ENCODE measurements at regions not wholly inside any gene's neighbourhood (a gene's known extent, or its start where the extent isn't known, plus 50 kb on each side); places are given as distances from the start of the nearest gene placed in this dataset.

DNA sequence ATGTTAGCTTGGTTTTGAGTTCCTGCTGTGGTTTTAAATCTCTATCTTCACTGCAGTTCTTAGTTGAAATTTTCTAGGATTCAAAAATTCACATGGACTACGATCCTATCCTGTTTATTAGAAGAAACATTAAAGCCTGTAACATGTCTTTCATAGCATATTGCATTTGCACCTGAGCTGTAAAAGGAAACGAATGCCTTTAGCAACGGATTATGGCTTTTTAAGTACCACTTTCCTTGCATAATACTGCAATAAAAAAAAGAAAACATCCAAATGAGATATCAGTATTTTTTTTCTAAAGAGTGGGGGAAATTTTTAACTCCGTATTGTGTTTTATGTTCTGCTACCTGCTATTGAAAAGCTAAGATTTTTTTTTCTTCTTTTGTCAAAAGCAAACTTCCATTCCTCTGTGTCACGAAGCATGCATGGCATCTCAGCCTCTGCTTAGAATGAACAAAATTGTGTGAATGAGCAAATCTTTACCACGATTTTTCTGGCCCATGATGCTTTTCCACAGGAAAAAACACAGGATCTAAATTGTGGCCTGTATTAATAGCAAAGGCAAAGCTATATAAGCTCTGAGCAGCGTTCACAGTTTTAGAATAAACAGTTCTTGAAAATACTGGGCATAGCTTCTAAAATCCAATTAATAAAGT lies 110.0 kb upstream of the CDIN1 start:
- no peak for TF ChIP-seq CTCF (IDR thresholded peaks at IDR 0.05)
- FAIRE-seq (no peak), DNase-seq (no peak), ATAC-seq (no peak)
- H3K4me3 ChIP-seq = no peak overlapping the region
- intact Hi-C loops (cut with DNase I) = no loop called here
- H3K9me3 ChIP-seq = no peaks in the 10 kb centered on the region
- H3K4me1 ChIP-seq = no peaks in the 10 kb centered on the region
- no peak overlapping the region for H3K27ac ChIP-seq
- 52 to 57% methylated on average over 7 of the region's 7 CpGs for WGBS, 2 donors
- no peaks in the 10 kb centered on the region for H3K36me3 ChIP-seq
- H3K27me3 ChIP-seq = no peaks in the 10 kb centered on the region

DNA sequence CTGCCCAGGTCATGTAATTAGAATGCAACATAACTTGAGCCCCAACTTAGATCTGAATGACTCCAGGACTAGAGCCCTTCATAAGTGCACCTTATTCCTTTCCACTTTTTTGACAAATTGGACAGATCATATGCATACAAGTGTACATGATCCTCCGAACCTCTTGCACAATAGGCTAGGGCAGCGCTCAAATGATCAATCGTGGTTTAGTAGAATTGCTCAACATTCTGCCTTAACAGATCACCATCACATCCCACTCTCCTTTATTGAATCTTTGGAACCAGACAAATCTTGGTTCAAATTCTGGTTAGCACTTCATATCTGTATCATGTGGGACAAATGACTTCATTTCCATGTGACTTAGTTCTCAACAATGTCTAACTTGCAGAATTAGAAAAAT lies 106.8 kb upstream of the CDIN1 start:
- FAIRE-seq = no peak
- TF ChIP-seq CTCF (IDR thresholded peaks at IDR 0.05) = no peak
- no peaks in the 10 kb centered on the region for H3K4me1 ChIP-seq

DNA sequence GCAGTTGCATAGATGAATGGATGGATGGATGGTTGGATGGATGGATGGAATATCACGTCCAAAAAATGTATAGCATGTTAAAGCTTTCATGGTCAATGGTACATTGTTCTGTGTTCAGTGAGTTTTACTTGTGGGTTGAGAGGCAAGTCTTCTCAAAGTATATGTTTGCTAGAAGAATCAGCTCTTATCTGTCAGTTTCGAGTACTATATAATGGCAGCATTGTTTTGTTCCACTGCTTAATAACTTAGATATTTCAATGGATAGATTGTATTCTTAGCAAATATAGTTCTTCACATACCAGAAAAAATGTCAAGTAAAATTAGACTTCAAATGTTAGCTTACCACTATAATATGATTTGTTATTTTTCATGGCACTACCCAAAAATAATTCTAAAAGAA lies 100.9 kb upstream of the CDIN1 start:
- Histone ChIP-seq H3K4me3 (no peak overlapping the region), H3K4me1 (no peaks in the 10 kb centered on the region), H3K36me3 (no peaks in the 10 kb centered on the region), H3K27ac (no peak overlapping the region), H3K9me3 (no peaks in the 10 kb centered on the region), H3K27me3 (no peaks in the 10 kb centered on the region)
- 40 to 61% methylated on average over 2 of the region's 2 CpGs for WGBS, 2 donors
- DNase-seq (no peak), FAIRE-seq (no peak), ATAC-seq (no peak)
- TF ChIP-seq CTCF (IDR thresholded peaks at IDR 0.05) = no peak
- intact Hi-C loops (cut with DNase I) = no loop called here

More for the DNA sequence above, 106.8 kb upstream of the CDIN1 start:
- Histone ChIP-seq H3K27ac (no peak overlapping the region), H3K36me3 (no peaks in the 10 kb centered on the region), H3K27me3 (no peaks in the 10 kb centered on the region), H3K9me3 (no peaks in the 10 kb centered on the region), H3K4me3 (no peak overlapping the region)
- intact Hi-C loops (cut with DNase I) = no loop called here
- WGBS, 2 donors = 71 to 80% methylated on average over 3 of the region's 3 CpGs
- ATAC-seq (no peak), DNase-seq (no peak)

DNA sequence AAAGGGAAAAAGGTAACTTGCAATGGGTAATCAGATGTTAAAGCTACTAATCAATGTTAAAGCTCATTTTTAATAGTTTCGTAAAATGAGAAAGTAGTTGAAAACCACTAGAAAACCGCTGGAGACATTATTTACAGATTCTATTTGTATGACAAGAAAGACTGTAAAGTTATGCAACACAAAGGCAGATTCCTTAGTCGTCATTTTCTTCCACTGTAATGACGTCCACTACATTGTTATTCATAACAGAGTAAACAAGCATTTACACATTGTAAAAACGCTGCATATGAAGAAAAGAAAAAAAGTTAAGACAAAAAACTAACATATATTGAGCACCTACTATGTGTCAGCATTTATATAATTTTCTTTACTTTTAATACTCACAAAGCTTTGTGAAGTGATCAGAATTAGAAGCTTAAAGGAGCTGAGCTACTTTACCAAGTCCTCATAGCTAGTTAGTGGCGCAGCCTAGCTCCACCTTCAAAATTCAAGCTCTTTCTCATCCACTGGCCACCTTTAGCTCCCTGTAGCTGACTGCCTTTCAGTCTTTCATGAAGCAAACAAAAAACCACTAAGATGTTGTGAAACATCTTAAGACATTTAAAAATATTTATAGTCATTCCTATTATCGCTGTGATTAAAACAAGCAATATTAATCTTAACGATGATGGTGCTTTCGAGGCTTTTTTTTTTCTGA lies 100.1 kb upstream of the CDIN1 start:
- Histone ChIP-seq H3K4me3 (no peak overlapping the region), H3K27me3 (no peaks in the 10 kb centered on the region), H3K9me3 (no peaks in the 10 kb centered on the region), H3K4me1 (no peaks in the 10 kb centered on the region), H3K27ac (no peak overlapping the region), H3K36me3 (no peaks in the 10 kb centered on the region)
- DNase-seq = no peak
- FAIRE-seq = no peak
- TF ChIP-seq CTCF (IDR thresholded peaks at IDR 0.05) = no peak
- intact Hi-C loops (cut with DNase I) = no loop called here
- WGBS, 2 donors = 62 to 72% methylated on average over 9 of the region's 9 CpGs
- ATAC-seq = no peak

DNA sequence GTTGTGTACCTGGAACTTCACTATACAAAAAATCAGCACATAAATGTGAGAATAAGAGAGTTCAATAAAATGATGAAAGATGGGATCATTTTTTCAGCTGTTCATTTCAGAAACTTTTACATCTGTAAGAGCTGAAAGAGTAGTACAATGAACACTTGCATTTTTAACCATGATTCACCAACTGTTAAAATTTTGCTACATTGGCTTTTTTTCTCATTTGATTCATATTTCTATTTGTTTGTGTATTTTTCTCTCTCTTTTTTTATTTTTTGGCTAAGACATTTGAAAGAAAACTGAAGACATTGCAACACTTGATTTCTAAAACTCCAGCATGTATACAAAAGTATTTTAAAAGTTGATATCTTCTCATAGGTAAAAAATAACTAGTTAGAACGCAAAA lies 98.3 kb upstream of the CDIN1 start:
- Histone ChIP-seq H3K27ac (no peak overlapping the region), H3K9me3 (no peaks in the 10 kb centered on the region), H3K36me3 (no peaks in the 10 kb centered on the region), H3K4me3 (no peak overlapping the region), H3K4me1 (no peaks in the 10 kb centered on the region), H3K27me3 (no peaks in the 10 kb centered on the region)
- TF ChIP-seq CTCF (IDR thresholded peaks at IDR 0.05) = no peak
- intact Hi-C loops (cut with DNase I) = no loop called here
- DNase-seq = no peak
- no peak for FAIRE-seq
- WGBS, 2 donors = 86 to 98% methylated on average over 1 of the region's 1 CpG
- ATAC-seq = no peak

All from pancreas (tissue), 10 donors.